ENCODE measurements at regions not wholly inside any gene's neighbourhood (a gene's known extent, or its start where the extent isn't known, plus 50 kb on each side); places are given as distances from the start of the nearest gene placed in this dataset.
"Not testable (repeated sequence)": the region's sequence is repeated elsewhere in the genome, so short reads cannot be mapped to it uniquely, and the experiment has no call there.

DNA sequence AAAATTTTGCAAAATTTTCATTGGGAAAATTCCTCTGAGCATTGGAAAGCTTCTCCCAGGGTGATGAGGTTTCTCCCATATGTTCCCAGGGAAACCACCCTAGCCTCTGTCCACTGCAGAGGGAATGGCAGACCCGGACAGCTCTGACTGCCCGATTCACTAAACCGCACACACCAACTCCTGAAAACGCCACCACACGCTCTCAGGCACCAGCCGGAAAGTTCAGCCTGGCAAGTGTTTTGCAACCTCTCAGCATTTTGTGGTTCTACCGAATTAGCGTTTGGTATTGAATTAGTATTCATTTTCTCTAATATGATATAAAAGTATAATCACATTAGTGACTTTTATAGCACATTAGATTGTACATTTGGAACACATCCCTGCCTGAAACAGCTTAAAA lies 213.4 kb downstream of the PHETA1 start:
- no peak for DNase-seq (ENCODE audit: low read depth, low spot score)

DNA sequence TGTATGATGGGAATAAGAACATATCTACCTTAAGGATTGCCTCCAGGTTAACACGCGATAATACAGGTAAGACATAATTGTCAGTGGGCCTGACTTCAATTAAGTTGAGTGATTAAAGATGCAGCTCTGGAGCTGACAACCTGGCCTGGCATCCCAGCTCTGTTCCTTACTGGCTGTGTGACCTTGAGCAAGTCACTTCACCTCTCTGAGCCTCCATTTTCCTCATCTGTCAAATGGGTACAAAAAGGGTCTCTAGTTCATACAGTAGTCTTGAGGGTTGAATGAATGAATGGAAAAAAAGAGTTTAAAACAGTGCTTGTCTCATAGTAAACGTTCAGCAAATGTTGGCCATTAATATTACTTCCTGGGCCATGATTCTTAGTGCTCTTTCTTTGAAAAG lies 213.9 kb downstream of the PHETA1 start:
- DNase-seq (ENCODE audit: low read depth, low spot score): no peak

DNA sequence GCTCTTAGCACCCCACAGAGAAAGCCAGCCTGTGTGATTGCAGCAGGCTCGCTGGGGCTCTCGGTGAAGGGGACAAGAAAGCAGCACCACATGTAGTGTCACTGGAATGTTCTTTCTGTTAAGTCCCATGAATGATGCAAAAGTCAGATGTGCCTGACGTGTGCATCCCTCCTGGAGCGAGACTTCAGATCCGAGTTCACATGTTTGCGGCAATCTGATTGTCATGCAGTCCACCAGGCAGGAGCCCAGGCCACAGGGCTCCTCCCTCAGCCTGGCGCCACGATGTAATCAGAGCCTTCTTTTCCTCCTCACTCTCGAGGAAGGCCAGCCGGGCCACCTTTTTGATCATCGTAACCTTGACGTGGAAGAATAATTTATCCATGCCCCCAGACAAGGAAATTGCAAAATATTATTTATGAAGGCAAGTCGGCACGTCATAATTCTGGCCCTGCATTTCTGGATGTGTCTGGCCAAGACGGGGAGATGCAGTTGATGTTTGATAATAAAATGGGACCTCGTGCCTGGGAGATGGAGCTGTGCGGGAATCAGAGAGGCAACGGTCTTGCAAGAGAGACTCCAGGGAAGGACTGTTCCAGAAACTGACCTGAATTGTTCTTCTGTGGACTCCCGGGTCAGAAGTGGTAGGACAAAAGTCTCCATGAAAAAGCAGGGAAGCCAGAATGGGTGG lies 214.6 kb downstream of the PHETA1 start:
- no peak for DNase-seq (ENCODE audit: low read depth, low spot score)

DNA sequence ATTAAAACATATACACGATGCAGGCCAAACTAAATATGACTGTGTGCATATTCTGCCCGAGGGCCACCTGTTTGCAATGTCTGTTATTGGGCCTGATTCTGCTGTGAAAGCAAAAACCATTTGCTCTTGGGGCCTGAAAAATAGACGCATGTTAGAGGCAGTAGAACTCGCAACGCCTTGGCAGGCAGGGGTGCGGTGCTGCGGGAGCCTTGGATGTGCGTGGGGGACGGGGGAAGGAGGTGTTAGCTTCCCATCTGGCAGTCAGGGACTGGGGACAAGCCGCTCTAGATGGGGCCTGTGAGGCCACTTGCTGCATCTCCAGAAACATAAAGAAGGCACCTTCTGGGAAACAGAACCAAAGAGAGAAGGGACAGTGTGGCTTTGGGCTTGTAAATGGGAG lies 216.3 kb downstream of the PHETA1 start:
- no peak for DNase-seq (ENCODE audit: low read depth, low spot score)

DNA sequence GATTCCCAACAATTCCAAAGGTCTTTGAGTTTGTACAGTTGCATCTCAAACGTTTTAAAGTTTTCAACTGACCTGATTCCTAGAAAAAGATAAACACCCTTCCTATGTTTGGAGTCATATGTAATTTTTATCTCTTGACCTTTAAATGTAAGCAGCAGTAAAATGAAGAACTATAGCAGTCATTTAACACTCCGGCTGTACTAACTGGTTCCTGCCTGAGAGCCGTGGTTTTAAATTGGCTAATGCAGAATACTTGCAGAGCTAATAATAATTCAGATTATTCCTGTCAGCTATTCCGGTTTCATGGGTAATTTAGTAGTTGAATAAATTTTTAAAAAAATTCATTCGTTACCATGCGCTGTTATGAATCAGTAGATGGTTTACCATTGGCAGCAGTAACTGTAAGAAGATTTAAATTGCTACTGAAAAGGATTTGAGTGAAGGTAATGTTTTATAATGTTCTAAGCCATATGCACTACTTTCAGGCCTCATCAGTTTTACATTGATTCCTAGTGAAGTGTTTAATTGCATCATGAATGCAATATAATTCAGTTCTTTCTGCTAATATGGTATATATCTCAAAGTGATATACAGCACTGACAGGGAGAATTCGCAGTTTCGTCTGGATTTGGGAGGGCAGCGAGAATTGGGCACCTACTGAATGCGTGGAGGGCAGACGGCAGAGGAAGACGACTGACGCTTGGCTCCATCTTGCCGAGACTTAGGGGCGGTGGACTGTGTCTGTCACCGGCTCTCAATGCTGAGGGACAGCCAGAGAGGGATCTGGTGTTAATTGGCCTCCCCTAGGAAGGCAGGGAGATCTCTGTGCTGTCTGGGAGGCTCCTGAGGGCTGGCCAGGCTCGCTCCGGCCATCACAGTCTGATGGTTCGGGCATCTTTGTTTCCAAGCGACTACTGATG lies 217.7 kb downstream of the PHETA1 start:
- DNase-seq (ENCODE audit: low read depth, low spot score): no peak

DNA sequence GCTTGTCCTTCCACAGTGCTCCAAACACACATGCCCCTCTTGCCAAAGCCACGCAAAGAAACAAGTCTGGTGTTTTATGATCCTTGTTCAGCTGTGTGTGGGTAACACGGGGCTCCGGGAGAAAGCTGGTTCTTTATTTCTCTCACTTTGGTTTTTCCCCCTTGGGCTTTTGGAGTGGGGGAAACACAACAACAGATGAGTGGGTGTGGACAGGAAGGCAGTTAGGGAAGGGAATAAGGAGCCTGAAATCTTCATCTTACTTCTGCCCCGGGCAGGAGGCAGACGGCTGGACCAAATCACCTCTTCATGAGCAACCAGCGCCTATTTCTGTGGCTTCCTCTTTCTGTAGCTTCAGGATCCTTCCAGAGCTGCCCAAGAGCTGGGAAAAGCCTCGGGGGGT lies 218.5 kb downstream of the PHETA1 start:
- no peak for DNase-seq (ENCODE audit: low read depth, low spot score)

DNA sequence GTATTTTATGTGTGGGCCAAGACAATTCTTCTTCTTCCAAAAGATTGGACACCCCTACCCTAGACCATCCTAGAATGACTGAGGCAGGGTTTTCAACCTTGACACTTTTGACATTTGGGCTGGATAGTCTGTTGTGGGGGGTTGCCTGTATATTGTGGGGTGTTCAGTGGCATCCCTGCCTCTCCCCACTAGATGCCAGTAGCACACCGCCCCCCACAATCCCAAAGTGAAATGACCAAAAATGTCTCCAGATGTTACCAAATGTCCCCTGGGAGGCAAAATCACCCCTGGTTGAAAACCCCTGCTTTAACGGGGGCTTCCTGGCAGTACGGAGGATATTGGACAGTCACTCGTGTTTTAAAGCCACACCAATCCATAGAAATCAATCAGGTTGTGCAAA lies 219.6 kb downstream of the PHETA1 start:
- no peak for DNase-seq (ENCODE audit: low read depth, low spot score)

DNA sequence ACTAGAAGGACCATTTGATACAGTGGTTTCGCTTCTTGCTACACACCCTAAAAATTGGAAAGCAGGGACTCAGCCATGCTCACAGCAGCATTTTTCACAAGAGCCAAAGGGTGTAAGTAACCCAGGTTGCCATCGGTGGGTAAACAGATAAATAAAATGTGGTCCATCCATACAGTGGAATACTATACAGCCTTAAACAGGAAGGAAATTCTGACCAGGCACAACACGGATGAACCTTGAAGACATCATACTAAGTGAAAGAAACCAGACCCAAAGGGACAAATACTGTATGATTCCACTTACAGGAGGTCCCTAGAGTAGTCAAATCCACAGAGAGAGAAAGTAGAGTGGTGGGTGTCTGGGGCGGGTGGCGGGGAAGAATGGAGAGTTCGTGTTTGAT lies 220.9 kb downstream of the PHETA1 start:
- no peak for DNase-seq (ENCODE audit: low read depth, low spot score)

DNA sequence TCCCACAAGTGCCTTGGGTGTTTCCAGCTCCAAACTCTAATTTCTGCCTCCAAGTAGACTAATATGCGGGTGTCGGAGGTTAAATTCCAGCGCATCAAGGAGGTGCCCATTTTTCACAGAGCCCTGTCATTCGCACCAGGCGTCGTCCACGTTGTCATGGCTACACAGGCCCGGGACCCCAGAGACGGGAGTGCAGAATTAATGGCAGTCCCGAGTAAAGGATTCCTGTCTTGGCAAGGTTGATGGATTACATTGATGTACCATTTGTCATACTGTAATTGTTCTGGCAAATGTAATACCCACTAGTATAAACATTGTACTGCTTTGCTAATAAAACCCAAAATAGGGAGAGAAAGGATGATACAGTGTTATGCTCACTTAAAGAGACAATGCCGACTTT lies 222.9 kb upstream of the MYL2 start:
- no peak for DNase-seq (ENCODE audit: low read depth, low spot score)

DNA sequence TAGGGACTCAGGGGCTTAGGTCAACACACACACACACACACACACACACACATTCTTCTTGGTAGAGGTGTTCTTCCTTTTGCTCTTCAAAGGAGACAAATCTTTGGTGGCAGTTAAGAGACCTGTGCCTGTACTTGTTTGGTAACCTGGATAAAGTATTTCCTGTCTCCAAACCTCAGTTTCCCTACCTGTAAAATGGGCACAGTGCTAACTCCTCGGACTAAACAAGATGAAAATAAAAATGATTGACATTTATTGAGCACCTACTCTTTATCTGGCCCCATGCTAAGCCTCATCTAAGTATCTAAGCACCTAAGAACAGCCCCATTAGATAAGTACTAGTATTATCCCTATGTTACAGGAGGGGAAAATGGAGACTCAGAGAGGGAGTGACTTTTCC lies 220.8 kb upstream of the MYL2 start:
- DNase-seq (ENCODE audit: low read depth, low spot score): no peak

DNA sequence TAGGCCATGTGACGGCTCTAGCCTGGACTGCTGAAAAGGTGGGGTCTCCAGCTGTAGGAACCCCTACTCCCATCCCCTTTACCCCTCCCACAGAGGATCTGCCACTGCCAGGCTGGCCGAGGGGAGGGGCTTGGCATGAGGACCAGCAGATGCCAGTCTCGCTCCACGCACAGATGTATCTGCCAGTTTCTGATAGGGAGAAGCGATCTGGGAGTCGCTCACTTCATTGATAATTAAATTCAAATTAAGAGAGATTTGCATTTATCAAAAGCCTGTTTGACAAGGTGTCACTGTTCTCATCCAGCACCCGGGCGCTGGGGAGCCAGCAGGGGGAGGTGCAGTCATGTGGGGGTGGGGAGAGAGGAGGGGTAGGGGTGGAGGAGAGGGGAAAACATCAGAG lies 217.6 kb upstream of the MYL2 start:
- no peak for DNase-seq (ENCODE audit: low read depth, low spot score)

DNA sequence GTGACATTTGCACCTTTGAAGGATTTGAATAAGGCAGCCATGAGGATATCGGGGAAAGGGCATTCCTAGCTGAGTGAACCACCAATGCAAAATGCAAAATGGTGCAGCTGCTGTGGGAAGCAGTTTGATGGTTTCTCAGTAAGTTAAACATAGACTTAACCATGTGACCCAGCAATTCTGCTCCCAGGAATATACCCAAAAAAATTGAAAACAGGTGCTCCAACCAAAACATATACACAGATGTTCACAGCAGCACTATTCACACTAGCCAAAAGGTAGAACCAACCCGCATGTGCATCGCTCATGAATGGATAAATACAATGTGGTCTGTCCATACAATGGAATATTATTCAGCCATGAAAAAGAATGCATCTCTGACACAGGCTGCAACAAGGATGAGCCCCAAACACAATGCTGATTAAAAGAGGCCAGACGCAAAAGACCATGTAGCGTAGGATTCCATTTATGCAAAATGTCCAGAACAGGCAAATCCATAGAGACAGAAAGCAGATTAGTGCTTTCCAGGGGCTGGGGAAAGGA lies 215.0 kb upstream of the MYL2 start:
- DNase-seq (ENCODE audit: low read depth, low spot score): no peak

DNA sequence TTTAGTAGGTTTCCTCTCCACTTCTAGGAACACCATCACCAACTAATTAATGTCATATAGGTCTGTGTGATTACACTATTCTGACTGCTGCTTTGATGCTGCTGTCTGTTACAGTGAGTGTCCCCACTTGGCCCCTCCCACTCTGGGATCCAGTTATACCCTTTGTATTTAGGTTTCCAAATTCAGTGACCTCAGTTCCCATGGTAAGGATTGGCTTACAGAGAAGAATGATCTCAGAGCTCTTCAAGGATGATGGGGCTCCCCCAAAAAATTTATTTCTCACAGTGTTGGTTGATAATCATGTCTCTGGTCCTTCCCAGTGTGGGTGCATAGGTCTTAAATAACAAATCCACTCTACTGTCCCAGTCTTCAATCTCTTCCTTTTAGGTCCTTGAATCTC lies 210.0 kb upstream of the MYL2 start:
- no peak for DNase-seq (ENCODE audit: low read depth, low spot score)

DNA sequence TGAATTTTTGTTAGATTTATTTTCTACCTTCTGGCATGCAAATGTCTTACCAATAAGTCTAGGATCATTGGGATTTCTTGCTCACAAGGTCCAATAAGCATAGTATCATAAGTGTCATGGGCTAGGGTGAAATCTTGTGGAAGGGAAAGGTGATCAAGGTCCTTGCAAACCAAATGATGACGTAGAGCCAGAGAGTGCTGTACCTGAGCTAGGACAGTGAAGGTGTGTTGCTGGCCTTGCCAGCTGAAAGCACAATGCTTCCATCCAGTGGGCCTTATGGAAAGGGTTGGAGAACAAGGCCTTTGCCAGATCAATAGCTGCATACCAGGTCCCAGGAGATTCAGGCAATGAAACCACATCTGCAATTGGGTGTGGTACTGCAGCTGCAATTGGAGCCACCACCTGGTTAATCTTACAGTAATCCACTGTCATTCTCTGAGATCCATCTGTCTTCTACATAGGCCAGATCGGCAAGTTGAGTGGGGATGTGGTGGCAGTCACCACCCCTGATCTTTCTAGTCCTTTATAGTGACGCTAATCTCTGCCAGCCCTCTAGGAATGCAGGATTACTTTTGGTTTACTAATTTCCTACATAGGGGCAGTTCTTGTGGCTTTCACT lies 208.9 kb upstream of the MYL2 start:
- no peak for DNase-seq (ENCODE audit: low read depth, low spot score)

DNA sequence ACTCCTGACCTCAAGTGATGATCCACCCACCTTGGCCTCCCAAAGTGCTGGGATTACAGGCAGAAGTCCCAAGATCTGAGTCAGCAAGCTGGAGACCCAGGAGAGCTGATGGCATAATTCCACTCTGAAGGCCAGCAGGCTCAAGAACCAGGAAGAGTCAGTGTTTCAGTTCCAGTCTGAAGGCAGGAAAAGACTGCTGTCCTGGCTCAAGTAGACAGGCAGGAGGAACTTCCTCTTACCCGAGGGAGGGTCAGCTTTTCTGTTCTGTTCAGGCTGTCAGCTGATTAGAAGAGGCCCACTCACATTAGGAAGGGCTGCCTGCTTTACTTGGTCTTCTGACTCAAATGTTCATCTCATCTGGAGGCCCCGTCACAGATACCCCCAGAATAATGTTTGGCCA lies 206.0 kb upstream of the MYL2 start:
- no peak for DNase-seq (ENCODE audit: low read depth, low spot score)

DNA sequence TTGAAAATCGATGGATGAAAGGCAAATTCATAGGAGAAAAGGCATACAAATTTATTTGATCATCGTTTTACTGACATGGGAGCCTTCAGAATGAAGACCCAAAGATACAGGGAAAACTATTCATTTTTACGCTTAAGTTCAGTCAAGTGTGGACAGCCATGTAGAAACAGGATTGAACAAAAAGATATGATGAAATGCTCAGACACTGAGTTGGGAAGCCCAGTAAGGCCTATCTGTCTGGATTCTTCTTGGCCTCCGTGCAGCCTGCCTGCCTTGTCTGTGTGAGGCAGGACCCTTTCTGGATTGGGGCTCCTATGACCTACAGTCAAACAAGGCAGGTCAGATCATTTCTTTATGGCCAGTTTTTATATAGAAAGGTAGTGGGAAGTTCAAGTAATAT lies 203.8 kb upstream of the MYL2 start:
- DNase-seq (ENCODE audit: low read depth, low spot score): no peak

DNA sequence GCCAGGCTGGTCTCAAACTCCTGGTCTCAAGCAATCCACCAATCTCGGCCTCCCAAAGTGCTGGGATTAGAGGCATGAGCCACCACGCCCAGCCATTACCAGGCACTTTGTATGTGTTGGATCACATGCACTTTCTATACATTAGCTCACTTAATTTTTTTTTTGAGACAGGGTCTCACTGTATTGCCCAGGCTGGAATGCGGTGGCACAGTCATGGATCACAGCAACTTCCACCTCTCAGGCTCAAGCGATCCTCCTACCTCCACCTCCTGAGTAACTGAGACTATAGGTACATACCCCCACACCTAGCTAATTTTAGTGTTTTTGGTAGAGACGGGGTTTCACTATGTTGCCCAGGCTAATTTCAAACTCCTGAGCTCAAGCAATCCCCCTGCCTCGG lies 203.0 kb upstream of the MYL2 start:
- no peak for DNase-seq (ENCODE audit: low read depth, low spot score)

DNA sequence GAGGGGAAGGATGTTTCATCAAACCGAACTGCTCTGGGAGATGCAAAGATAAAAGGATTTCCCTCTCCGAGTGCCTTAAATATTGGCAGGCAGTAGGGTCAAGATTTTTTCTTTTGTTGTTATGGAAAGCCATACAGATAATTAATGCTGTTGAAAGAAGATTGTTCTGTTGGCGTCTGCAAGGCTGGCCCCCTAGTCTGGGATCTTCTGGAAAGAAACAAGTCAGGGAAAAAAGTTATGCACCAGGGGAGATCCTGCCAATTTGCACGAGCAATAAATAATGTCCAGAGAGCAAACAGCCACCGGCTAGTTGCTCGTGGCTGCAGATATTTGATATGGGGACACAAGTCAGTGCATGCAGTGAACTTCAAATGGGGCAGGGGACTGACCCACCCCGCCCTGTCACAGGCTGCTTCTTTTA lies 202.1 kb upstream of the MYL2 start:
- DNase-seq (ENCODE audit: low read depth, low spot score): no peak

DNA sequence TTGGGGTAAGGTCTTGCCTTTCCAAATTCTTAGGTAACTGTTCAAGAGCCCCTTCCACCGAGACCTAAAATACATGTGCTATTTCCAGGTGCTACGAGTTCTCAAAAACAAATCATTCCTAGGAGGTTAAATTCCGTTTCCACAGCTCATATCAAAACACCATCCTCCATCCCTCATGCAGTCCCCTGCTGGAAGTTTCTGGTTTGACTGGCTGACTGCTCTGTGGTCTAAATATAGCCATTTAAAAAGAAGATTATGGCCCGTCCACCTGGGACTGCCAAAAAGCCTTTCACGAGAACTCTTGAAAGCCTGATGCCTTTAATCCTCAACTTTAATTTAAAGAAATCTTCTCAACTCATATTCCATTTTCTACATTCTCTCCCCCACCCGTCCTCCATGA lies 201.5 kb upstream of the MYL2 start:
- no peak for DNase-seq (ENCODE audit: low read depth, low spot score)

DNA sequence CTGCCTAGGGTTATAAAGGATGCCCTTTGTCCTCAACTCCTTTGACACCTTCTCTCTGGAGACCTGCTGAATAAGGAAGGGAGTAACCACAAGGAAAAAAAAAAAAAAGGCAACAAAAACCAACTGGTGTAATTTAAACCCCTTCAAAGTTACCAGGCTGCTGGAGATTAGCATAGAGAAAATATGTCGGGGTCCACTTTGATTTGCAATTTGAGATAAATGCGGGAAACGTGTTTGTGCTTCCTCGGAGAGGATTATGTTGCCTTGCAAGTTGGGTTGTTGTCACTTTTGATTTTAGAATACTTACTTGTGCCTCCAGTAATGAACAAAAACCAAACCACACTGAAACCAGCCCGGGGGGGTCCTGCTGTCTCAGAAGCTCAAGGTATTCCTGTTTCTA lies 200.2 kb upstream of the MYL2 start:
- DNase-seq (ENCODE audit: low read depth, low spot score): no peak

DNA sequence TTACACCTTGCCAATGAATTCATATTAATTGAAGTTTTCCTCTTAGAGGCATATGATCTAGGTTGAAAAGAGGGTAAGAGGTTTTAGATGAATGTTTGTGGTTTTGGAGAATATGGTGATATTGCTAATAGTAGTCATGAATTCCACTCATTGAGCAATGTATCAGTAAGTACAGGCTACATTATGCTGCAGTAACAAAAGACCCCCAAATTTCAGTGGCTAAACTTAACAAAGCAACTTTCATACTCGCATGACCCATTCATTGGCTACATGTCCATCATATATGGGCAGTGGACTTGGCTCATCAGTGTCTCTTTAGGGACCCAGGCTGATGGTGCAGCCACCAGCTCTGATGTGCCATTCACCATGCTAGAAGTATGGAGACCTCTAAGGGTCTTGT lies 196.6 kb upstream of the MYL2 start:
- no peak for DNase-seq (ENCODE audit: low read depth, low spot score)

DNA sequence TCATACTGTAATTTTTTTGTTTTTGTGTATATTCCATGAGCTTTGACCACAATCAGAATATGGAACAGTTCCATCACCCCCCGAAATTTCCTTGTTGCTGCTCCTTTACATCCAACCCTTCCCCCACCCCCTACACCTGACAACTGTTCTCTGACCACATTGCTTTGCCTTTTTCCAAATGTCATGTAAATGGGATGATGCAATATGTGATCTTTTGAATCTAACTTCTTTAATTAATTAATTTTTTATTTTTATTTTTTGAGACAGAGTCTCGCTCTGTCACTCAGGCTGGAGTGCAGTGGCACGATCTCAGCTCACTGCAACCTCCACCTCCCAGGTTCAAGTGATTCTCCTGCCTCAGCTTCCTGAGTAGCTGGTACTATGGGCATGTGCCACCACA lies 192.9 kb upstream of the MYL2 start:
- not testable (repeated sequence) for DNase-seq (ENCODE audit: low read depth, low spot score)
